ENCODE measurements at regions not wholly inside any gene's neighbourhood (a gene's known extent, or its start where the extent isn't known, plus 50 kb on each side); places are given as distances from the start of the nearest gene placed in this dataset.
"Not testable (repeated sequence)": the region's sequence is repeated elsewhere in the genome, so short reads cannot be mapped to it uniquely, and the experiment has no call there.

DNA sequence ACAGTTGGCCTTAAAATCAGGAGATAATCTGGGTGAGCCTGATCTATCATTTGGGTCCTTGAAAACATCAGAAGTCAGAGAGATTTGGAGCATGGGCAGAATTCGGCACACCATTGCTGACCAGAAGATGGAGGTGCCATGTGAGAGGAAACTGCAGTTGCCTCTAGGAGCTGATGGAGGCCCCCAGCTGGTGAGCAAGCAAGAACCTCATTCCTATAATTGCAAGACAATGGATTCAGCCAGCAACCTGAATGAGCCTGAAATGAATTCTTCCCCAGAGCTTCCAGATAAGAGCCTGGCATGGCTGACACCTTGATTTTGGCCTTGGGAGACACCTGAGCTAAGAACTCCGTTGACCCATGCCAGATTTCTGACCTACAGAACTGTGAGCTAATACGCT lies 76.3 kb upstream of the FYN start:
- DNase-seq (ENCODE audit: low read depth), result no peak
- TF ChIP-seq, protein P1, sequence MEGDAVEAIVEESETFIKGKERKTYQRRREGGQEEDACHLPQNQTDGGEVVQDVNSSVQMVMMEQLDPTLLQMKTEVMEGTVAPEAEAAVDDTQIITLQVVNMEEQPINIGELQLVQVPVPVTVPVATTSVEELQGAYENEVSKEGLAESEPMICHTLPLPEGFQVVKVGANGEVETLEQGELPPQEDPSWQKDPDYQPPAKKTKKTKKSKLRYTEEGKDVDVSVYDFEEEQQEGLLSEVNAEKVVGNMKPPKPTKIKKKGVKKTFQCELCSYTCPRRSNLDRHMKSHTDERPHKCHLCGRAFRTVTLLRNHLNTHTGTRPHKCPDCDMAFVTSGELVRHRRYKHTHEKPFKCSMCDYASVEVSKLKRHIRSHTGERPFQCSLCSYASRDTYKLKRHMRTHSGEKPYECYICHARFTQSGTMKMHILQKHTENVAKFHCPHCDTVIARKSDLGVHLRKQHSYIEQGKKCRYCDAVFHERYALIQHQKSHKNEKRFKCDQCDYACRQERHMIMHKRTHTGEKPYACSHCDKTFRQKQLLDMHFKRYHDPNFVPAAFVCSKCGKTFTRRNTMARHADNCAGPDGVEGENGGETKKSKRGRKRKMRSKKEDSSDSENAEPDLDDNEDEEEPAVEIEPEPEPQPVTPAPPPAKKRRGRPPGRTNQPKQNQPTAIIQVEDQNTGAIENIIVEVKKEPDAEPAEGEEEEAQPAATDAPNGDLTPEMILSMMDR (conservative IDR thresholded peaks at IDR 0.05; ENCODE audit: low read depth, low read length), result no peak
- no peak overlapping the region for H3K4me3 ChIP-seq (ENCODE audit: low read depth, low read length)

DNA sequence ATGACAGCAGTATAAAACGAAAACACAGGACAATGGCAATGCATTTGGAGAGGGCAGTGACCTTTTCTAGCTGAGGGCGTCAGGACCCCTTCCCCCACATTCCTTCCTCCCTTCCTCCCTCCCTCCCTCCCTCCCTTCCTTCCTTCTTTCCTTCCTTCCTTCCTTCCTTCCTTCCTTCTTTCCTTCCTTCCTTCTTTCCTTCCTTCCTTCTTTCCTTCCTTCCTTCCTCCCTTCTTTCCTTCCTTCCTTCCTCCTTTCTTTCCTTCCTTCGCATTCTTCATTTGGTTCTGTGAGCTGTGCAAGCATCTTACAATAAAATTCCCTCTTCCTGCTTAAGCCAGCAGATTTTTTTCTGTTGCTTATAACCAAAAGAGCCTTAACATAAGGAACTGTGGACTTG lies 76.7 kb upstream of the FYN start:
- not testable (repeated sequence) for H3K4me3 ChIP-seq (ENCODE audit: low read depth, low read length); DNase-seq (ENCODE audit: low read depth)

DNA sequence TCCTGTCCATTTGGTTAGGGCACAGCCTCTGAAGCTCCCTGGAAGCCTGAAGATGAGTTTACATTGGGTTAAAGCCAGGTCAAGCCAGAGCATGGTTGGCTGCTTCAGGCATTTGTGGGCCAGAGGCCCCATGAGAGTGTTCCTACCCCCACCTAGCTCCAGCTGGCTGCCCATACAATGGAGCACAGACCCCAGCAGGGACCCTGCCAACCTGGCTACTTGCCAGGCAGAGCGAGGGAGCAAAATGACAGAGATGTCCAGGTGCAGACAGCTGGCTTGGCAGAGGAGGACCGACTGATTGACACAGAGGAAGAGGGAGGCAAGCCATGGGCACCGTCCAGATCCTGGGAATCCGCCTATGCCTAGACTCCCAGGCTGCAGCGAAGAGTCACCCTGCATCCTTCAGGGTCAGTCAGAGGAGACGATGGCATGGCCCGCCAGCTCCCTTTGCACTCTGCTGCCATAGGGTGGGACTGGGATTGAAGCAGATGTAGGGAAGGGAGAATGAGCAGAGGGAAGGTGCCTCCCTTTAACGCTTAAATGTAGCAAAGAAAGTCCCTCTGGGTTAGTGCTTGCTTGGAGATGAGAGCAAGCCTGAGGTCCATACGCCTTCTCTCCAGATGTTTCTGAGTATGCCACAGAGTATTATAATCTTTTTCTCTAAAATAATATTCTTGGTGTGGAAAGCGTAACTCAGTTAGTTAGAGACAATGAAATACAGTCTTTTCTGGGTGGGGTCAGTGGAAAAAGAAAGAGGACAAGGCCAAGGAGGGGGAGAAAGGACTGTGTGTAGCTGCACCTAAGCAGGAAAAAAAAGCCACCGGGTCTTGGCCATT lies 77.6 kb upstream of the FYN start:
- DNase-seq (ENCODE audit: low read depth), result peak; percentile 62
- TF ChIP-seq, protein P1 (conservative IDR thresholded peaks at IDR 0.05; ENCODE audit: low read depth, low read length), result no peak
- H3K4me3 ChIP-seq (ENCODE audit: low read depth, low read length), result no peak overlapping the region

DNA sequence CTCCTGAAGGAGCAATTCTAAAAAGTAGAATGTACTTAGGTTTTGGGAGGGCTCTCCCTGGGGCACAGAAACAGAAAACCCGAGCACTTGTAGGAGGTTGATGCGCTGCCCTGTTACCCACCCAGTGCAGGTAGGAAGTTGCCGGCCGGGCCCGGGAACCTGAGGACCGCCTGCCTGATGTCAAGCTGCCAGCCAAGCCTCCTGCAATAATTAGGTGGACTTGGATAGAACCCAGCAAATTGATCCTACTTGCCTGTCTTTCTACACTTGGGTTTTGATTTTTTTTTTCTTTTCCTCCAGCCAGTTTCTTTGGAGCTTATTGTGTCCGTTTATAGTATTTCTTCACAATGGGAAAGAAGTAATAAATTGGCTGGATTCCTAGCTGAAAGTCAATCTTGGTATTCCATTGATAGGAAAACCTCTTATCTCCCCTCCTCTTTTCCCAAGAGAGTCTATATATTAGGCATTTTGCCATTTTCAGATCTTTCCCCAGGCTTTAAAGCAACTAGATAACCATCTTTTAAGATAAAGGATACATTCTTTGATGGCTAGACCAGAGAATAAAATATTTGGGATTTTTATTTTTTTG lies 78.3 kb upstream of the FYN start:
- DNase-seq (ENCODE audit: low read depth), result peak; percentile 10
- TF ChIP-seq, protein P1 (conservative IDR thresholded peaks at IDR 0.05; ENCODE audit: low read depth, low read length), result no peak

DNA sequence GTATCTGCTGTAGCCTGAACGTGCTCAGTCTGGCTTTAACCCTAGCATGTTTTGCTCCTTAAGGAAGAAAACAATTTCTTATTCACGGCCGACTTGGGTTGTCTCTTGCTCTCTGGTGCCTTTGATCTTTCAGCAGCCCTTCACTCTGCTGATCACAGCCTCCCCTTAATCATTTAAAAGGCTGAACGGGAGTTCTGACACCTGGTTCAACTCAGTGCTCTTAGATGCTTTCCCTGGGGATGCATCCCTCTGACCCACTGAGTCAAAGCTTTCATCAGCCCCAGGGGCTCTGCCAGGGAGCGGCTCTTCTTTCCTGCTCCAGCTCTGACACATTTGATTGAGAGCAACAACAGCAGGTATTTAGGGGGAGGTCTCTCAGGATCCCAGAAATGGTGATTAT lies 79.0 kb upstream of the FYN start:
- peak; percentile 23 for DNase-seq (ENCODE audit: low read depth)
- no peak overlapping the region for H3K4me3 ChIP-seq (ENCODE audit: low read depth, low read length)
- TF ChIP-seq, protein P1 (conservative IDR thresholded peaks at IDR 0.05; ENCODE audit: low read depth, low read length), result no peak

More for the DNA sequence above, 78.3 kb upstream of the FYN start:
- no peak overlapping the region for H3K4me3 ChIP-seq (ENCODE audit: low read depth, low read length)

DNA sequence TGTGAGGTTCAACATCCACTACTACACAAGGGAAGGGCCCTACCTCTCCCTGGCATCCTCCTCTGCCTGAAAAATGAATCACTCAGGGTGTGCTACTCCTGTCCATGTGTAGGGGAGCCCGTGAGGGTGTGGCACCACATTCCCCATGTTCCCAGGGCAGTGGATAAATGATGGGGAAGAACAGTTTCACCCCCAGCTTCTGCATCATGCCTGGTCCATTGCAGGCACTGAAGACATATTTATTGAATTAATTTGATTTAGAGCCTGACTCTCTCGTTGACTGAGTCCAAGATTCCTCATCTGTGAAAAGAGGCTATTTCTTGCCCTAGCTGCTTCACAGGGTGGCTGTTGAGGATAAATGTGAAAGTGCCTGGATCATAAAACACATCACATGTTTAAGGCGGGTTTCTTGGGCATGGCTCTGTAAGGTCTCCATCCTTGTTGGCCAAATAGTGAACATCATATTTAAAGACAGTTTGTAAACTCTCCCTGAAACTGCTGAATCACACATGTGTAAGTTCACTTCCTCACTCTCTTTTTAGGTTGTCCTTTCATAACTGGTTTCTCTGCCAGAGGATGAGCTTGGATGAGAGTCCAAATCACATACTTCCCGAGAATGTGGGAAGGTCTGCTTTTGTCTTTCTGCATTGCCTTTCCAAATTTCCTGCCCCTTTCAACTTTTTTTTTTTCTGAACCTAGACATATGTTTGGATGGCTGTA lies 79.7 kb upstream of the FYN start:
- no peak overlapping the region for H3K4me3 ChIP-seq (ENCODE audit: low read depth, low read length)
- DNase-seq (ENCODE audit: low read depth), result no peak
- TF ChIP-seq, protein P1 (conservative IDR thresholded peaks at IDR 0.05; ENCODE audit: low read depth, low read length), result no peak

DNA sequence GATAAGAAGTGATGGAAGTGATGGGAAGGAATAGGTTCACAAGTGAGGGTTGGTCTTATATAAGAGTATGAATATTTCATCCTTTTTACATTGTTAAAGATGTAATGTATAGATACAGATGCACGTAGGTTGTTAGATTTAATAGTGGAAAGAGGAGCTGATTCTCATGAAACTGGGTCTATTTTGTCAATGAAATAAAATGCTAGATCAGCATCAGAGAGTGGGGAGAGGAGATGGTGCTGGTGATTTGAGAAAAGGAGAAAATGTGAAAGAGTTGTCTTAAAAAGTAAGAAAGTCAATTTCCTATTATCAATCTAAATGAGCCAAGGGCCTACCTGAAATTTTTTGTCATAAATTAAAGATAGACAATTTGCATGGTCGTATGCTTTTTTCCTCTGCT lies 82.8 kb upstream of the FYN start:
- H3K4me3 ChIP-seq (ENCODE audit: low read depth, low read length), result no peak overlapping the region
- TF ChIP-seq, protein P1 (conservative IDR thresholded peaks at IDR 0.05; ENCODE audit: low read depth, low read length), result no peak
- DNase-seq (ENCODE audit: low read depth), result no peak

Data from choroid plexus epithelial cell (primary cell).